HEK293 (cell line): ENCODE measurements at regions not wholly inside any gene's neighbourhood (a gene's known extent, or its start where the extent isn't known, plus 50 kb on each side); places are given as distances from the start of the nearest gene placed in this dataset.

ENCODE experiments used
- CTCF ChIA-PET: fragments of 350-600 bp; formaldehyde crosslinking; extraction: SDS; loops from one replicate; lab custom pipeline; 2021; ENCODE audit warnings: antibody characterized with exemption; lab: Yijun Ruan, JAX
- POLR2A ChIA-PET: fragments of 300-600 bp; formaldehyde crosslinking; extraction: SDS; loops from one replicate; lab custom pipeline; 2020; ENCODE audit warnings: antibody characterized with exemption, inconsistent platforms; lab: Yijun Ruan, JAX
- H3K27ac ChIP-seq: fragments of 200-500 bp; sonication (Bioruptor generic); 2 replicates; pipeline ENCODE4 v1.5.1; 2014; ENCODE audit warnings: low read depth, low read length, control low read depth, inconsistent platforms; ENCODE audit errors: extremely low read depth
- H3K36me3 ChIP-seq, 2 experiments: fragments of 200-500 bp in 1 of 2; sonication (Bioruptor generic) in 1 of 2; 1 replicate in 1 of 2; 2 replicates in 1 of 2; pipeline ENCODE4 v1.5.1; 2014 to 2017; ENCODE audit warnings: inconsistent platforms in 2 of 2, low read length in 2 of 2; ENCODE audit not compliant: control insufficient read depth in 2 of 2, insufficient read depth in 1 of 2
- H3K4me1 ChIP-seq: fragments of 200-500 bp; sonication (Bioruptor generic); 2 replicates; pipeline ENCODE4 v1.5.1; 2014; ENCODE audit warnings: mild to moderate bottlenecking, low read length, inconsistent platforms; ENCODE audit not compliant: control insufficient read depth, insufficient read depth
- H3K4me3 ChIP-seq: 2 replicates; pipeline ENCODE4 v1.5.1; 2011; ENCODE audit warnings: low read depth, mild to moderate bottlenecking, control low read depth, low read length, moderate library complexity
- H3K9me3 ChIP-seq: fragments of 200-500 bp; sonication (Bioruptor generic); 2 replicates; pipeline ENCODE4 v1.5.1; 2014; ENCODE audit warnings: low read depth, low read length, inconsistent platforms; ENCODE audit not compliant: control insufficient read depth, insufficient read depth
- AEBP2 ChIP-seq: fragments of 450-650 bp; formaldehyde crosslinking; IDR thresholded peaks from 2 replicates; pipeline ENCODE4 v1.5.1; 2016; ENCODE audit warnings: missing biosample characterization, missing genetic modification characterization, borderline replicate concordance
- GFI1B ChIP-seq: fragments of 450-650 bp; formaldehyde crosslinking; IDR thresholded peaks from 2 replicates; pipeline ENCODE4 v1.5.1; 2016; ENCODE audit warnings: missing biosample characterization, missing genetic modification characterization
- HOXA7 ChIP-seq: sonication (generic); formaldehyde crosslinking; IDR thresholded peaks from 2 replicates; pipeline ENCODE4 v1.8.1; 2022; ENCODE audit warnings: missing genetic modification reagents, borderline replicate concordance
- MYNN ChIP-seq: fragments of 450-650 bp; formaldehyde crosslinking; IDR thresholded peaks from 2 replicates; pipeline ENCODE4 v1.5.1; 2016; ENCODE audit warnings: missing biosample characterization, missing genetic modification characterization, borderline replicate concordance
- SCRT2 ChIP-seq: fragments of 450-650 bp; formaldehyde crosslinking; IDR thresholded peaks from 2 replicates; pipeline ENCODE4 v1.5.1; 2016; ENCODE audit warnings: missing biosample characterization, missing genetic modification characterization
- ZBTB11 ChIP-seq: fragments of 450-650 bp; formaldehyde crosslinking; conservative IDR thresholded peaks from 2 replicates; pipeline ENCODE4 v1.5.1; 2016; ENCODE audit warnings: low read depth, missing biosample characterization, missing genetic modification characterization
- ZFP41 ChIP-seq: fragments of 450-650 bp; formaldehyde crosslinking; IDR thresholded peaks from 2 replicates; pipeline ENCODE4 v1.5.1; 2016; ENCODE audit warnings: missing biosample characterization, missing genetic modification characterization, borderline replicate concordance
- ZNF184 ChIP-seq: fragments of 450-650 bp; IDR thresholded peaks from 2 replicates; pipeline ENCODE4 v1.5.1; 2018; ENCODE audit warnings: missing biosample characterization, mild to moderate bottlenecking, missing genetic modification characterization
- ZNF211 ChIP-seq: fragments of 450-650 bp; formaldehyde crosslinking; IDR thresholded peaks from 2 replicates; pipeline ENCODE4 v1.5.1; 2016; ENCODE audit warnings: low read depth, missing biosample characterization, missing genetic modification characterization
- ZNF214 ChIP-seq: fragments of 450-650 bp; formaldehyde crosslinking; IDR thresholded peaks from 2 replicates; pipeline ENCODE4 v1.5.1; 2017; ENCODE audit warnings: missing biosample characterization, mild to moderate bottlenecking, missing genetic modification characterization, borderline replicate concordance
- ZNF266 ChIP-seq: fragments of 450-650 bp; formaldehyde crosslinking; IDR thresholded peaks from 2 replicates; pipeline ENCODE4 v1.5.1; 2016; ENCODE audit warnings: missing biosample characterization, missing genetic modification characterization, low read depth
- ZNF394 ChIP-seq: fragments of 450-650 bp; formaldehyde crosslinking; IDR thresholded peaks from 2 replicates; pipeline ENCODE4 v1.5.1; 2016; ENCODE audit warnings: missing biosample characterization, missing genetic modification characterization, mild to moderate bottlenecking, moderate library complexity, borderline replicate concordance
- ZNF398 ChIP-seq: fragments of 450-650 bp; formaldehyde crosslinking; IDR thresholded peaks from 2 replicates; pipeline ENCODE4 v1.5.1; 2017; ENCODE audit warnings: missing biosample characterization, missing genetic modification characterization
- ZNF624 ChIP-seq: fragments of 450-650 bp; formaldehyde crosslinking; IDR thresholded peaks from 2 replicates; pipeline ENCODE4 v1.5.1; 2017; ENCODE audit warnings: missing biosample characterization, missing genetic modification characterization
- ZNF677 ChIP-seq: fragments of 450-650 bp; IDR thresholded peaks from 2 replicates; pipeline ENCODE4 v1.5.0; 2018; ENCODE audit warnings: missing biosample characterization, mild to moderate bottlenecking, missing genetic modification characterization, moderate library complexity
- ZNF701 ChIP-seq: fragments of 450-650 bp; formaldehyde crosslinking; IDR thresholded peaks from 2 replicates; pipeline ENCODE4 v1.5.1; 2016; ENCODE audit warnings: missing biosample characterization, missing genetic modification characterization
- ZSCAN4 ChIP-seq: fragments of 450-650 bp; formaldehyde crosslinking; IDR thresholded peaks from 2 replicates; pipeline ENCODE4 v1.5.1; 2017; ENCODE audit warnings: missing biosample characterization, missing genetic modification characterization
- ZSCAN5A ChIP-seq: fragments of 450-650 bp; formaldehyde crosslinking; IDR thresholded peaks from 2 replicates; pipeline ENCODE4 v1.5.1; 2016; ENCODE audit warnings: missing biosample characterization, missing genetic modification characterization

GRCh38 chr5:168019143-168019542 lies 272.3 kb upstream of the WWC1 start:
- POLR2A ChIA-PET = no interaction called here
- no peak for TF ChIP-seq ZSCAN4 (tag by site-specific recombination)
- no peak for TF ChIP-seq ZNF701
- no peak for TF ChIP-seq ZBTB11 (tag by site-specific recombination)
- TF ChIP-seq HOXA7 = no peak
- no peak for TF ChIP-seq ZNF184 (tag by site-specific recombination)
- no peak for TF ChIP-seq ZNF677 (tag by site-specific recombination)
- no peak for TF ChIP-seq ZNF398 (tag by site-specific recombination)
- no peak for TF ChIP-seq ZNF214 (tag by site-specific recombination)
- no peak for TF ChIP-seq SCRT2
- TF ChIP-seq GFI1B (tag by site-specific recombination) = no peak
- TF ChIP-seq ZNF266 = no peak
- TF ChIP-seq ZNF624 (tag by site-specific recombination) = no peak
- no peak for TF ChIP-seq AEBP2 (tag by site-specific recombination)
- TF ChIP-seq ZNF211 (tag by site-specific recombination) = no peak
- TF ChIP-seq MYNN (tag by site-specific recombination) = no peak
- no peak for TF ChIP-seq ZFP41 (tag by site-specific recombination)
- no peak for TF ChIP-seq ZSCAN5A
- TF ChIP-seq ZNF394 (tag by site-specific recombination) = no peak
- CTCF ChIA-PET = interaction anchor here (1.1 kb wide), 1 partner anchor 297 kb away, joined by 3 read pairs; no protein-coding TSS in a partner anchor
- Histone ChIP-seq H3K4me1 (no peaks in the 10 kb centered on the region), H3K36me3 (no peaks in the 10 kb centered on the region), H3K27ac (no peak overlapping the region), H3K4me3 (no peak overlapping the region), H3K9me3 (no peaks in the 10 kb centered on the region)
